ENCODE measurements at regions not wholly inside any gene's neighbourhood (a gene's known extent, or its start where the extent isn't known, plus 50 kb on each side); places are given as distances from the start of the nearest gene placed in this dataset.

DNA sequence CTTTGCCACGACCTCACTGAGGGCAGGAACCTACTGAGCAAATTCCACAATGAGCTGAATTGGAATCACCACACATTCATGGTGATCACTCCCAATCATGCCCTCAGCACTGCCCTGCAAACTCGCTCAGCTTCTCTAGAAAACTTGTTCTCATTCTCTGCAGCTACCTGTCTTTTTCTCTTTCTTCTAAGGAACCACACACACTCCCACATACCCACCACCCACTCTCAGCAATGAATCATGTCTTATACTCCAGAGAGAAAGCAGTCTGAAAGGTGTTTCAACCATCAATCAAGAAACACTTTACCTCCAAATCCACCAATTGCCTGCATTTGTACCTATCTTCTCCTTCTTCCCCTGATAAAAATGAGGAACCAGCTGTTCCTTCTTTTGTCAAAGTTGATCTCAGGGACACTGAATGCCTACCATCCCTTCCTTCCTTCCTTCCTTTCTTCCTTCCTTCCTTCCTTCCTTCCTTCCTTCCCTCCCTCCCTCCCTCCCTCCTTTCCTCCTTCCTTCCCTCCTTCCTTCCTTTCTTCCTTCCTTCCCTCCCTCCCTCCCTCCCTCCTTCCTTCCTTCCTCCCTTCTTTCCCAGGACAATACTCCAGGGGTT lies 84.6 kb upstream of the SGK1 start:
- Histone ChIP-seq H3K79me2 (ENCODE audit: control insufficient read depth, low read length) (no peaks in the 10 kb centered on the region), H3K36me3 (ENCODE audit: control insufficient read depth, low read length) (no peaks in the 10 kb centered on the region), H3K4me2 (ENCODE audit: low read length) (no peak overlapping the region), H3F3A (ENCODE audit: control insufficient read depth, insufficient read depth) (no peaks in the 10 kb centered on the region), H3K9me3 (ENCODE audit: control insufficient read depth, insufficient read depth, low read length) (no peaks in the 10 kb centered on the region), H3K9me2 (replicated peaks; ENCODE audit: control insufficient read depth, low read length) (no peaks in the 10 kb centered on the region), H3K4me3 (ENCODE audit: low read length) (no peak overlapping the region), H4K20me1 (ENCODE audit: control insufficient read depth, insufficient read depth, low read depth, low read length) (no peaks in the 10 kb centered on the region), H3K4me1 (ENCODE audit: control insufficient read depth, low read length) (no peaks in the 10 kb centered on the region), H3K27ac (ENCODE audit: low read depth, low read length) (no peak overlapping the region), H3K27me3 (ENCODE audit: control insufficient read depth, low read length) (no peaks in the 10 kb centered on the region)
- no peak for TF ChIP-seq EZH2phosphoT487 (IDR thresholded peaks at IDR 0.05; ENCODE audit: borderline replicate concordance, low read length)
- TF ChIP-seq CTCF (IDR thresholded peaks at IDR 0.05; ENCODE audit: low read depth, low read length, poor library complexity, severe bottlenecking): no peak

GRCh38 chr6:134400941-134401340 lies 83.0 kb upstream of the SGK1 start:
- Histone ChIP-seq H3K36me3 (ENCODE audit: control insufficient read depth, low read length) (no peaks in the 10 kb centered on the region), H3K27me3 (ENCODE audit: control insufficient read depth, low read length) (no peaks in the 10 kb centered on the region), H3K4me1 (ENCODE audit: control insufficient read depth, low read length) (no peaks in the 10 kb centered on the region), H3K79me2 (ENCODE audit: control insufficient read depth, low read length) (no peaks in the 10 kb centered on the region), H3K4me3 (ENCODE audit: low read length) (no peak overlapping the region), H3K9me2 (replicated peaks; ENCODE audit: control insufficient read depth, low read length) (no peaks in the 10 kb centered on the region), H3K9me3 (ENCODE audit: control insufficient read depth, insufficient read depth, low read length) (no peaks in the 10 kb centered on the region), H3F3A (ENCODE audit: control insufficient read depth, insufficient read depth) (no peaks in the 10 kb centered on the region), H4K20me1 (ENCODE audit: control insufficient read depth, insufficient read depth, low read depth, low read length) (no peaks in the 10 kb centered on the region), H3K4me2 (ENCODE audit: low read length) (no peak overlapping the region), H3K27ac (ENCODE audit: low read depth, low read length) (no peak overlapping the region)
- TF ChIP-seq CTCF (IDR thresholded peaks at IDR 0.05; ENCODE audit: low read depth, low read length, poor library complexity, severe bottlenecking) (no peak), EZH2phosphoT487 (IDR thresholded peaks at IDR 0.05; ENCODE audit: borderline replicate concordance, low read length) (no peak)

DNA sequence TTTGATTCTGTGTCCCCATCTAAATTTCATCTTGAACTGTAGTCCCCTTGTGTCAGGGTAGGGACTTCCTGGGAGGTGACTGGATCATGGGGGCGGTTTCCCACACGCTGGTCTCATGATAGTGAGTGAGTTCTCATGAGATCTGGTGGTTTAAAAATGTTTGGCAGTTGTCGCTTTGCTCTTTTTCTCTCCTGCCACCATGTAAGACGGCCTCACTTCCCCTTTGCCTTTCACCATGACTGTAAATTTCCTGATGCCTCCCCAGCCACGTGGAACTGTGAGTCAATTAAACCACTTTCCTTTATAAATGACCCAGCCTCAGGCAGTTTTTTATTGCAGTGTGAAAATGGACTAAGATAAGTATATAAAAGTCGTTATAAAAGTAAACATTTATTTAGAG lies 80.5 kb upstream of the SGK1 start:
- H3F3A ChIP-seq (ENCODE audit: control insufficient read depth, insufficient read depth): no peaks in the 10 kb centered on the region
- H3K4me3 ChIP-seq (ENCODE audit: low read length): no peak overlapping the region
- H3K9me3 ChIP-seq (ENCODE audit: control insufficient read depth, insufficient read depth, low read length): no peaks in the 10 kb centered on the region
- H3K79me2 ChIP-seq (ENCODE audit: control insufficient read depth, low read length): no peaks in the 10 kb centered on the region
- TF ChIP-seq CTCF (IDR thresholded peaks at IDR 0.05; ENCODE audit: low read depth, low read length, poor library complexity, severe bottlenecking) (no peak), EZH2phosphoT487 (IDR thresholded peaks at IDR 0.05; ENCODE audit: borderline replicate concordance, low read length) (no peak)
- H3K9me2 ChIP-seq (replicated peaks; ENCODE audit: control insufficient read depth, low read length): no peaks in the 10 kb centered on the region
- H3K4me1 ChIP-seq (ENCODE audit: control insufficient read depth, low read length): no peaks in the 10 kb centered on the region
- no peaks in the 10 kb centered on the region for H3K27me3 ChIP-seq (ENCODE audit: control insufficient read depth, low read length)
- no peaks in the 10 kb centered on the region for H4K20me1 ChIP-seq (ENCODE audit: control insufficient read depth, insufficient read depth, low read depth, low read length)
- no peak overlapping the region for H3K27ac ChIP-seq (ENCODE audit: low read depth, low read length)
- no peaks in the 10 kb centered on the region for H3K36me3 ChIP-seq (ENCODE audit: control insufficient read depth, low read length)
- H3K4me2 ChIP-seq (ENCODE audit: low read length): no peak overlapping the region

Data from DOHH2 (cell line).